Gastrocnemius medialis (tissue), 4 donors: ENCODE measurements at regions not wholly inside any gene's neighbourhood (a gene's known extent, or its start where the extent isn't known, plus 50 kb on each side); places are given as distances from the start of the nearest gene placed in this dataset.

ENCODE experiments used
- CTCF ChIP-seq, 5 experiments: fragments of 450-650 bp in 3 of 5; fragments of 200-600 bp in 2 of 5; sonication (generic) in 2 of 5; IDR thresholded peaks in 4 of 5; conservative IDR thresholded peaks in 1 of 5; 1 replicate in 4 of 5; 2 replicates in 1 of 5; pipeline ENCODE4 v1.5.1; 2016 to 2019; ENCODE audit warnings: antibody characterized with exemption in 5 of 5, mild to moderate bottlenecking in 3 of 5, moderate library complexity in 3 of 5
- POLR2A ChIP-seq, 2 donors: fragments of 450-650 bp; IDR thresholded peaks; one replicate each; pipeline ENCODE4 v1.6.1; 2017; ENCODE audit warnings: antibody characterized with exemption in 2 of 2, mild to moderate bottlenecking in 2 of 2, moderate library complexity in 2 of 2

- TF ChIP-seq POLR2A (IDR thresholded peaks at IDR 0.05) (no peak), CTCF (IDR thresholded peaks at IDR 0.05 in 4 of 5, conservative IDR thresholded peaks at IDR 0.05 in 1 of 5) (no peak)
Measured at GRCh38 chr6:144667532-144668503, 382.7 kb downstream of the UTRN start.
